Cerebellar cortex (tissue), 1 donor: ENCODE measurements at regions not wholly inside any gene's neighbourhood (a gene's known extent, or its start where the extent isn't known, plus 50 kb on each side); places are given as distances from the start of the nearest gene placed in this dataset.
A peak's percentile ranks its signal among the peaks of the same experiment; 100 is the strongest.
"Not testable (repeated sequence)": the region's sequence is repeated elsewhere in the genome, so short reads cannot be mapped to it uniquely, and the experiment has no call there.

Experiments
- DNase-seq: peaks from one replicate; pipeline ENCODE4 v3.0.0-alpha.2; 2015; ENCODE audit warnings: low spot score

DNA sequence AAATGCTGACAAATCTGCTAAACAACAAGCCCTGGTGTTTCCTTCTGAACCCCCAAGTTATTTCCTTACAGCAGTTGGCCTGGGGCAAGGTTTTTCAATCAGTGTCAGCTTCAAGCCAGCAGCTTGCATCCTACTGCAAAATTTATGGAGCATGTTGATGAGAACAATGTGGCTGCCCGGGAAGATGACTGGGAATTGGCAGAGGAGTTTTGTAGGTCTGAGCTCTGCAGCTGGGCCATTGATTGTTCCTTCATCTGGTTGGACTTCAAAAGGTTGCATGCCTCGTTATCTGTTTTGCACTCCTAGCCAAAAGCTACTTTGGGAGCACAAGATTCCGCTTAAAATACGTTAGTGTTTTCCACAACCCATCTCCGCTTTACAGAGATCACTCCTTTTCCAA is 1030.3 kb upstream of the LCORL start:
- no peak for DNase-seq

- DNase-seq: no peak
These were observed 1025.8 kb upstream of the LCORL start for GRCh38 chr4:19047279-19047880.

GRCh38 chr4:19039816-19040215 is 1018.3 kb upstream of the LCORL start:
- DNase-seq: no peak

GRCh38 chr4:19038231-19038630 is 1016.7 kb upstream of the LCORL start:
- no peak for DNase-seq

GRCh38 chr4:19033816-19034733 is 1012.5 kb upstream of the LCORL start:
- DNase-seq: no peak

GRCh38 chr4:19030536-19030935 is 1009.0 kb upstream of the LCORL start:
- DNase-seq: no peak

DNA sequence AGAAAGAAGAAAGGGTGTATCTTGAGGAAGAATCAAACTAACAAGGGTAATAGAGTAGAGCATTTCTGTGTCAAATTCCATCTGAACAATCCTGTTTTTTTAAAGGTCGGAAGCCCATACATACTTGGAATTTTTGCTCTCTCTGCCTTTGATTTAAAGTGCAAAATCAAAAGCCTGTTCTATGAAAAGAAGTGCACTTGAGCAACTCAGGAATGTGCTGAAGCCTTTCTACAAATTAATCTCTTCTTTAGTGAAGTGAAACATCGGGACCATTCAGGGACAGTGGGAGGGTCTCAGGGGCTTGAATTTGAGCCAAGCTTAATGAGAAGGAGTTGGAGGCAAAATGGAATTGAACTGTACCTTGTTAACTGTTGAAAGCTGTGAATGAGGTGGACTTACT is 1008.5 kb upstream of the LCORL start:
- no peak for DNase-seq

DNA sequence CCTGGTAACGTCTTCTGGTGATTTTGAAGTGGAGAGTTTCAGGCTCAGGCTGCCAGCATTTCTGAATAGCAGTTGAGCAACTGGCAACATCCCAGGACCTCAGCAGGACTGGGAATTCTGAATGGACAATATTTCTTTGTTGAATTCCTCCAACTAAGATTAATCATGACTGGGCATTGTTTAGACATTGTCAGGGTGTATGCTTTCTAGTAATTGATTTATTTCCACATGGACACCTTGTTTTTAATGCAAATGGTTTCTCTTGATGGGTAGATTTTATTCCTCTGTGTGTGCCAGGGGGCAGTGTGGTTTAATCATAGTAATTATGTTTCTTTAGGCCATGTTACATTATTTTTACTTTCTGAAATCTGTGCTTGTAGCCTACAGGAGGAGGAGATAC is 1004.7 kb upstream of the LCORL start:
- DNase-seq: peak; percentile 7

- no peak for DNase-seq
These were observed 1003.5 kb upstream of the LCORL start for GRCh38 chr4:19025031-19025430.

DNA sequence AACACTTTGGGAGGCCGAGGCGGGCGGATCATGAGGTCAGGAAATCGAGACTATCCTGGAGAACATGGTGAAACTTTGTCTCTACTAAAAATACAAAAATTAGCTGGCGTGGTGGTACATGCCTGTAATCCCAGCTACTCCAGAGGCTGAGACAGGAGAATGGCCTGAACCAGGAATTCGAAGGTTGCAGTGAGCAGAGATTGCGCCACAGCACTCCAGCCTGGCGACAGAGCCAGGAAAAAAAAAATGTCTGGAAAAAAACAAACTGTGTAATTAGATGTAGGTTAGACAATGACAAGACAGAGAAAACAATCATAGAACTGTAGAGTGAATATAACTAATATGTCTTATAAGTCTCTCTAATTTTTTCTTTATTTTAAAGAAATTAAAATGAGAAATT is 1002.5 kb upstream of the LCORL start:
- DNase-seq: no peak

GRCh38 chr4:19021617-19022016 is 1000.1 kb upstream of the LCORL start:
- DNase-seq: no peak

- DNase-seq: not testable (repeated sequence)
These were observed 995.0 kb upstream of the LCORL start for GRCh38 chr4:19016550-19016949.

DNA sequence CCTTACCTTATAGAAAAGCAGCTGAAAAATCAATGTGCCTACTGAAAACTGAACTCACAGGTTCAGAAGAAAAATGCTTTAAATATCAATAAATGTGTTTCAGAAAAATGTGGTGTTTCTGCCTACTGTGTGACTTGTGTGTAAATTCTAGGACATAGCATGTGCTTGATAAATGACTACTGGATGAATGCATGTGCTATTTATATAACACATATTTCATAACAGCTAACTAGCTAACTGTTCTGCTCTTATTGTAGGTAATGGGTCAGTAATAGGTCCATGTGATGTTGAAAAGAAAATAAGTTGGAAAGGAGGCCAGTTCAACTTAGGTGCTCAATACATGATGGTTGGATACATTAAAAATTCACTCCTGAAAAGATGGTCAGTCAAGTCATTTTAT is 993.0 kb upstream of the LCORL start:
- DNase-seq: no peak

- no peak for DNase-seq
These were observed 989.2 kb upstream of the LCORL start for GRCh38 chr4:19010761-19011160.

DNA sequence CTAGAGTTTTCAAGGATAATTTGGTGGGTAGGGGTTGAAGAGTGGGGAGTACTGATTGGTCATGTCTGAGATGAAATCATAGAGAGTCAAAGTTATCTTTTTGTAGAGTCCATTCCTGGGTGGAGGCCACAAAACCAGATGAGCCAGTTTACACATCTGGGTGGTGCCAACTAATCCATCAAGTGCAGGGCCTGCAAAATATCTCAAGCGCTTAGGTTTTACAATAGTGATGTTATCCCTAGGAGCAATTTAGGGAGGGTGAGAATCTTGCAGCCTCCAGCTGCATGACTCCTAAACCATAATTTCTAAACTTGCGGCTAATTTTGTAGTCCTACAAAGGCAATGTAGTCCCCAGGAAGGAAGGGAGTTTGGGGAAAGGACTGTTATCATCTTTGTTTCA is 988.3 kb upstream of the LCORL start:
- no peak for DNase-seq

- no peak for DNase-seq
These were observed 983.7 kb upstream of the LCORL start for GRCh38 chr4:19005211-19005610.

DNA sequence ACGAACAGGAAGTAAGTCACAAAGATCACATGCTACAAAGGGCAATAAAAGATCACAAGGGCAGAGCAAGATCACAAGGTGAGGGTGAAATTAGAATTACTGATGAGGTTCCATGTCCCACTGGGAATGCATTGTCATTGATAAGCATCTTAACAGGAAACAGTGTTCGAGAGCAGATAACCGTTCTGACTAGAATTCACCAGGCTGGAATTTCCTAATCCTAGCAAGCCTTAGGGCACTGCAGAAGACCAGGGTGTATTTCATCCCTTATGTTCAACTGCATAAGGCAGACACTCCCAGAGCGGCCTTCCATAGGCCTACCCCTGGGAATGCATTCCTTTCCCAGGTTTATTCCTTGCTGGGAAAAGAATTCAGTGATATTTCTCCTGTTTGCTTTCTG is 980.6 kb upstream of the LCORL start:
- DNase-seq: no peak

- no peak for DNase-seq
These were observed 978.0 kb upstream of the LCORL start for GRCh38 chr4:18999595-18999994.

DNA sequence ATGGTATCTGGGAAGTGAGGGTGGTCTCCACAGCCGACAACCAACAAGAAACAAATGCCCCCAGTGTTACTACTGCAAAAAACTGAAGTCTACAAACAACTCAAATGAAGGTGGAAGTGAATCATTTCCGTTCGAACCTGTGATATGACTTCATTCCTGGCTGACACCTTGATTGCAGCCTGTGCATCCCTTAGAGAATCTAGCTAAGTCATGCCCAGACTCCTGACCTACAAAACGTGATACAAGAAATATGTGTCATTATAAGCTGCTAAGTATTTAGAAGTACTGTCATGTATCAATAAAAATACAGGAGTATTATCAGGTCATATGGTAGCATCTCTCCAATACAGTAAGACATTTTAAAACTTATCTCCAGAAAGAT is 959.7 kb upstream of the LCORL start:
- no peak for DNase-seq

GRCh38 chr4:18980516-18981233 is 959.1 kb upstream of the LCORL start:
- DNase-seq: no peak

DNA sequence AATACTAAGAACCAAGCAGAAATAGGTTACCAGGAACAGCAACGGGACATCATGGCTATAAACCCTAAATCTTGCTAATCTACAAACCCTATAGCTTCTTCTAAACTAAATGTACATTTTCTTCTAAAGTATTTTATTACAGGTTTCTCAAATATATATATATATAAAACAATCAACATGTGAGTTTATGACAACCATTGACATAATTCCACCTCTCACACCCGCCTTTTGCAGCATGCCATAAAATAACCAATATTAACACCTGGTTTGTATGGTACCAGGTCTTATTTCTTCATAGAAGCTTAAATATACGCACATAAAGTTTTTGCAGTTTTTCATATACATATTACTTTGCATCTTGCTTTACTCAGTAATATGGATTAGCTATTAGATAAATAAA is 955.3 kb upstream of the LCORL start:
- DNase-seq: no peak

- DNase-seq: no peak
These were observed 954.6 kb upstream of the LCORL start for GRCh38 chr4:18975916-18976808.
